OCI-M2 (cell line): ENCODE measurements at regions not wholly inside any gene's neighbourhood (a gene's known extent, or its start where the extent isn't known, plus 50 kb on each side); places are given as distances from the start of the nearest gene placed in this dataset.
"Not testable (repeated sequence)": the region's sequence is repeated elsewhere in the genome, so short reads cannot be mapped to it uniquely, and the experiment has no call there.

ENCODE experiments used
- DNase-seq: peaks from one replicate; lab custom pipeline; 2025; ENCODE audit not compliant: unreplicated experiment; lab: John Stamatoyannopoulos, UW

- no peak for DNase-seq
These were observed 914.2 kb upstream of the CDH6 start for GRCh38 chr5:30279237-30279636.

DNA sequence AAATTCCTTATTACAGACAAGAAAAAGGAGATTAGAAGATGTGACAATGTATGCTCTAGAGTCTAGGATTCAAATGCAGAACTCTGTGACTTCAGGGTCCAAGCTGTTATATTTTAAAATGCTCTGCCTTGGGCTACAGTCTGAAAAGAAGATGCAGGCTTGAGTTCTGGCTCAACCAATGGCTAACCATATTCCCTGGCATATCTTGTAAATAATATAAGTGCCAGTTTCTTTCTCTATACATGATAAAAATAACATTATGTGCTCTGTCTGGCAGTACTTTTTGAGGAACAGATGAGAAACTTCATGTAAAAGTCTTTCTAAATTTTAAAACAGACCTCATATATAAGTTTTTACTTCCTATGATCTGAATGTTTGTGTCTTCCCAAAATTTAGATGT is 926.5 kb upstream of the CDH6 start:
- no peak for DNase-seq

DNA sequence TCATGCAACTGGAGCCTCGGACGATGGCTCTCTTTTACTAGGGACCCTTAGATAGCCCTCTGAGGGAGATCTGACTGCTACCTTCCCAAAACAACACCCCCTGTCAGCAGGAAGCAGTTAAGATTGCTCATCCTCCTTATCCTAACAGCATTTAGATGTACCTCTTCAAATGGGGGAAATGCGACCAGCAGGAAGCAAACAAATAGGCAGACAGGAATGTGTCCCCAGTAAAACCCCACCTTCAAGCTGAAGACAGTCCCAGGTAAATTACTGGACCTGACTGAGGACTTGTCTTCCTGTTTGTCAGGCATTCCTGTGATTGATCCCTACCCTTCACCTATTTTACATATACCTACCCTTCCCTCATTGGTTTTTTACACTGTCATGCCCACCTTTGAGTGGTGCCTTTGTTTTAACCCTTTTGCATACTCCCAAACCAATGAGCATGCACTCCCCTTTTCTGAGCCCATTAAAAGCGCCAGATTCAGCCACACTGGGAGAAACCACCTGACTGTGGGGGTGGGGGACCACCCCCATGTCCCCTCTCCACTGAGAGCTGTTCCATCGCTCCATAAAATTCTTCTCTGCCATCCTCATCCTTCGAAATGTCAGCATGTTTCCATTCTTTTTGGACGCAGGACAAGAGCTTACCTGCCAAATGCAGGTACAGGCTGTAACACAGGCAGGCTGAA is 954.0 kb upstream of the CDH6 start:
- no peak for DNase-seq

DNA sequence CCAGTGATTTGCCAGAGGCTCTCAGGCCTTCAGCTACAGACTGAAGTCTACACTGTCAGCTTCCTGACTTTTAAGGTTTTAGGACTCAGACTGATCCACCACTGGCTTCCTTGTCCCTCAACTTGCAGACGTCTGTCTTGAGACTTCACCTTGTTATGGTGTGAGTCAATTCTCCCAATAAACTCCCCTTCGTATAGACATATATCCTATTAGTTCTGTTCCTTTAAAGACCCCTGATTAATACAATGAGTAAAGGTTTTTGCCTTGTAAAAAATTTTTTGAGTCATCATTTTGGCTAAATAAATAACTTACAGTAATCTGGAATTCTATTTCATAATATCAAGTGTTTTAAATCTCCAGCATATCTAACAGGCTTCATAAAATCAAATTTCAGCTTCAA is 956.3 kb upstream of the CDH6 start:
- no peak for DNase-seq

DNA sequence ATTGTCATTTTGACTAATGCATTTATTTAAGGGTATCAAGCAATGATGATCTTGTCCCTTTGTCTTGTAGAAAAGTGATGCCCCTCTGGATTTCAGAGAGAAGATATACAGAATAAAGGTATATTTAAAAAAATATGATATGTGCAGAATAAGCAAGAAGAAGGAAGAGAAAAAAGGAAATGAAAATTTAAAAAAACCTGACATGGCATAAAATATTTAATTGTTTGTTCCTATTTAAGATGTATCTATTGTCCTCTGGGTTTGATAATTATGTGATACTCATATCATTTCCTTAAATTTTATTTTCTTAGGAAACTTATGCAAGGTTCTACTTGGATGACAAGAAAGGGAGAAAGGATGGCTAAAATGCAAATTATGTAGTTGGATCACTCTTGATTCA is 983.7 kb upstream of the CDH6 start:
- DNase-seq: no peak

DNA sequence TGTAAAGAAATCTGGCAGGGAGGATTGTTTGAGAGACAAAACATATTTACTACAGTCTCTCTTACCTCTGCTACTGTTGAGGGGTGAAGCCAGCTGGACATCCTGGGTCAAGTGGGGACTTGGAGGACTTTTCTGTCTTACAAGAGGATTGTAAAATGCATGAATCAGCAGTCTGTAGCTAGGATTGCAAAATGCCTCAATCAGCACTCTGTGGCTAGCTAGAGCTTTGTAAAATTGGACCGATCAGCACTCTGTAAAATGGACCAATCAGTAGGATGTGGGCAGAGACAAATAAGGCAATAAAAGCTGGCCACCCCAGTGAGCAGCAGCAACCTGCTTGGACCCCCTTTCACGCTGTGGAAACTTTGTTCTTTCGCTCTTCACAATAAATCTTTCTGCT is 995.8 kb upstream of the CDH6 start:
- no peak for DNase-seq

GRCh38 chr5:30195036-30195435 is 998.5 kb upstream of the CDH6 start:
- DNase-seq: no peak

DNA sequence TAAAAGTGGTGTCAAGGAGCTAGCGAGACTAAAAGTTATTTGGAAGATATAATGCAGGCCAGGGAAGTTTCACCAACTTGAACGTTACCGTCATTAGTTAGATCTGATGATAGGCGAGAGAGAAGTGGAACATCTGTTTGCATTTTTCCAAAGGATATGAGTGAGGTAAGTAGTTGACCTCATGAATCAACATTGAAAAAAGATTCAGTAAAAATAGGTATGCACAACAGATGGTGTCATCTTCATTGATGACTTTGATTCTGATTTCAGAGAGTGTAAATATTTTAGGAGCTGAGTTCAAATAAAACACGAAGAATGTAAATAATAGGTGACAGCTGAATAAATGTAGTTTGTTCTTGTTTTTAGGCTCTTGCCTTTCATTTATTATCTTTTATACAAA is 998.9 kb upstream of the CDH6 start:
- DNase-seq: no peak

GRCh38 chr5:30183795-30184194 is 1009.7 kb upstream of the CDH6 start:
- no peak for DNase-seq

GRCh38 chr5:30156156-30156555 is 1037.3 kb upstream of the CDH6 start:
- DNase-seq: no peak

- DNase-seq: no peak
These were observed 1041.1 kb upstream of the CDH6 start for GRCh38 chr5:30152431-30152830.

DNA sequence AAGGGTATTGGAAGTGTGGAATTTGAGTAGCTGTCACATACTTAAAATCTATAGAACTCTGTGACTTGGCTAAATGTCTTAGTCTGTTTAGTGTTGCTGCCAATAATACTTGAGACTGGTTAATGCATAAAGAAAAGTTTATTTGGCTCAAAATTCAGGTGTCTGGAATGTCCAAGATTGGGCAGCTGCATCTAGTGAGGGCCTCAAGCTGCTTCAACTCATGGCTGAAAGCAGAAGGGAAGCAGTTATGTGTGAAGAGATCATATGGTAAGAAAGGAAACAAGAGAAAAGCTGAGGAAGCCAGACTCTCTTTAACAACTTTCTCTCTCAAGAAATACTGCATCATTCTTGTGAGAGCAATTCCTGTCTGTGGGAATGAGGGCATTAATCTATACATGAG is 1043.3 kb upstream of the CDH6 start:
- DNase-seq: no peak

GRCh38 chr5:30149526-30149925 is 1044.0 kb upstream of the CDH6 start:
- no peak for DNase-seq

DNA sequence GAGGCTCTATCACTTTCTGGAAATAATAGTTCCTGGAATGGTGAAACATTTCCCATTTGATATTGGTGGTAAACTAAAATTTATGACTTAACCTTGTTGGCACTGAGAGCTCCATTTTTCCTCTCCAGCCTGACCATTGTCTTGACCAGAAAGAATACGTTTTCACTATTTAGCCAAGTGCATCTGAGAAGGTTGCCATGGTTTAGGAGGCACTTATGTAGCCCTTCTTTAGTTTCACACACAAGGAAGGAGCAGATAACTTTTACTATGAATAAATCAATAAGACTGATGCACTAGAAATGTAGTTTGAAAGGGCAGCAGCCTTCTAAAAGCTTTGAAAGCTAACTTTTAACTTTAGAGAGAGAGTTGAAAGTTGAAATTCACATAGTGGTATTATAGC is 1045.5 kb upstream of the CDH6 start:
- DNase-seq: no peak

- DNase-seq: not testable (repeated sequence)
These were observed 1049.4 kb upstream of the CDH6 start for GRCh38 chr5:30144059-30144458.

GRCh38 chr5:30142432-30142831 is 1051.1 kb upstream of the CDH6 start:
- no peak for DNase-seq

DNA sequence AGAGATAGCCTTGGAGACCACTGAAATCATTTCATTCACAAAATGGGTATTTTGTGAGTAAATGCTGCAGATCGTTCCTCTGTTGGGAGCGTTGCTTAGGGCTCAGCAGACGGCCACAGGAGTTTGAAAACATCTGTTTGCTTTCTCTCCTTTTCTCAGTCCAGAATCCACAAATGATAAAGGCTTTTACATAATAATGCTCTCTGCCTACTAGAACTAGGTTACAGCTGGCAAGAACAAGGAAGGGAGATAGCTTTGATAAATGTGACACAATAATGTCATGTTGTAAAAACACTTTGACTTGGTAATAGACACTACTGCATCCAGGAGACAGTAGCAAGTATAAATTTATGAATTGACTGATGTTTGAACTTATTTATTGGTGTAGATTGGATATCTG is 1072.4 kb upstream of the CDH6 start:
- no peak for DNase-seq

DNA sequence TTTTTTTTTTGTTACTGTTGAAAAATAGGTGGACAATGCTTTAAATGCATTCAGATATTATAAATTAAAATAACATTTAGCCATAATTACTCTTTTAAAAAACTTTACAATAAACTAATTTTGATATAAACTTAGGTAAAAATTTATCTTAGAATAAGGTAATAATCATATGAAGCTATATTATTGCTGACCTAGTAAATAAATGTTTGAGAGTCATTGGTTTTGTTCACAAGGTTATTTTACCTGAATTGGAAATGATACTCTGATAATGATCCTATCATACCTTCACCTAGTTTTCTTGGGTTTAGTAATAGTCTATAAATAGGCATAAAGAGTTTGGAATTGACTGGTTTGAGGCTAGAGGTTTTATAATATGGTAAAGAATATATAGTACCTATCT is 1076.4 kb upstream of the CDH6 start:
- no peak for DNase-seq

- DNase-seq: no peak
These were observed 1079.9 kb upstream of the CDH6 start for GRCh38 chr5:30113542-30113941.

GRCh38 chr5:30112867-30113266 is 1080.6 kb upstream of the CDH6 start:
- DNase-seq: no peak

DNA sequence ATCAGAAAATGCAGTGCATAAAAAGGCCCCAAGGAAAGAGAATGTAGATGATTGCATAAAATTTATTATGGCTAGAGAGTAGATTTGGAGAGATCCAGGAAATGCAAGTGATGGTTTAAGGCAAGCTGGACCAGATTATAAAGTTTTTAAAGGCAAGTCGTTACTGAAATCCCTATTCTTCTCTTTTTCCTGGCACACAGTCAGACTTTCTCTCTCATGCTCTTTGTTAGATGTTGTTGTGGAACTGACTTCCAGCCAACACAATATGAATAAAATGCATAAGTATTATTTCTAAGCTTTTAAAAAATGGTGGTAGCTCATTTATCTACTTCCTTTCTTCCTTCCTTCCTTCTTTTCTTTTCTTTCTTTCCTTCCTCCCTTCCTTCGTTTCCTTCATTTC is 1085.4 kb upstream of the CDH6 start:
- no peak for DNase-seq

- no peak for DNase-seq
These were observed 1086.9 kb upstream of the CDH6 start for GRCh38 chr5:30106596-30106995.

- no peak for DNase-seq
These were observed 1088.5 kb upstream of the CDH6 start for GRCh38 chr5:30104872-30105596.
